Liver (tissue), 7 donors: ENCODE measurements at regions not wholly inside any gene's neighbourhood (a gene's known extent, or its start where the extent isn't known, plus 50 kb on each side); places are given as distances from the start of the nearest gene placed in this dataset.

ENCODE experiments used
- DNase-seq: peaks from one replicate; pipeline ENCODE4 v3.0.0-alpha.2; 2017; ENCODE audit warnings: low spot score
- H3K27ac ChIP-seq, 2 donors: one replicate each; pipeline ENCODE4 v1.7.0; 2013; ENCODE audit warnings: inconsistent platforms in 2 of 2, low read length in 2 of 2, control low read depth in 1 of 2, low read depth in 1 of 2, mild to moderate bottlenecking in 1 of 2
- H3K27me3 ChIP-seq, 4 donors: one replicate each; pipeline versions ENCODE4 v1.6.1 to v1.7.0; 2013; ENCODE audit warnings: low read length in 3 of 4, inconsistent platforms in 1 of 4, mild to moderate bottlenecking in 1 of 4, moderate library complexity in 1 of 4; ENCODE audit not compliant: control insufficient read depth in 4 of 4, insufficient read depth in 4 of 4
- H3K36me3 ChIP-seq, 4 donors: one replicate each; pipeline versions ENCODE4 v1.6.1 to v1.7.0; 2013; ENCODE audit warnings: low read length in 3 of 4, mild to moderate bottlenecking in 3 of 4, low read depth in 1 of 4, moderate library complexity in 1 of 4; ENCODE audit not compliant: control insufficient read depth in 4 of 4, insufficient read depth in 3 of 4
- H3K4me1 ChIP-seq, 4 donors: one replicate each; pipeline versions ENCODE4 v1.6.1 to v1.7.0; 2013; ENCODE audit warnings: low read length in 3 of 4, mild to moderate bottlenecking in 3 of 4, moderate library complexity in 1 of 4; ENCODE audit not compliant: control insufficient read depth in 4 of 4, insufficient read depth in 4 of 4
- H3K4me3 ChIP-seq, 3 donors: one replicate each; pipeline versions ENCODE4 v1.6.1 to v1.7.0; 2013; ENCODE audit warnings: low read length in 3 of 3, control low read depth in 1 of 3, low read depth in 1 of 3, mild to moderate bottlenecking in 1 of 3
- H3K9ac ChIP-seq, 2 donors: one replicate each; pipeline ENCODE4 v1.7.0; 2013; ENCODE audit warnings: low read length in 2 of 2, mild to moderate bottlenecking in 2 of 2, moderate library complexity in 2 of 2, control low read depth in 1 of 2, low read depth in 1 of 2
- H3K9me3 ChIP-seq, 4 donors: one replicate each; pipeline versions ENCODE4 v1.6.1 to v1.7.0; 2013; ENCODE audit warnings: low read length in 3 of 4; ENCODE audit not compliant: control insufficient read depth in 4 of 4
- FOXA1 ChIP-seq: IDR thresholded peaks from 2 replicates; pipeline ENCODE4 v1.6.1; 2016; ENCODE audit warnings: antibody characterized with exemption
- GABPA ChIP-seq, 2 donors: IDR thresholded peaks in 1 of 2; conservative IDR thresholded peaks in 1 of 2; 2 replicates each; pipeline ENCODE4 v1.6.1; 2016; ENCODE audit warnings: antibody characterized with exemption in 2 of 2, mild to moderate bottlenecking in 1 of 2, moderate library complexity in 1 of 2
- HNF4A ChIP-seq, 2 donors: conservative IDR thresholded peaks; 2 replicates each; pipeline ENCODE4 v1.6.1; 2016; ENCODE audit warnings: antibody characterized with exemption in 2 of 2, mild to moderate bottlenecking in 2 of 2
- HNF4G ChIP-seq: IDR thresholded peaks from 2 replicates; pipeline ENCODE4 v1.6.1; 2016; ENCODE audit warnings: antibody characterized with exemption
- JUND ChIP-seq, 2 donors: IDR thresholded peaks; 2 replicates each; pipeline ENCODE4 v1.6.1; 2016; ENCODE audit warnings: antibody characterized with exemption in 2 of 2
- NR2F2 ChIP-seq: IDR thresholded peaks from 2 replicates; pipeline ENCODE4 v1.6.1; 2016; ENCODE audit warnings: antibody characterized with exemption
- RXRA ChIP-seq, 2 donors: IDR thresholded peaks; 2 replicates each; pipeline ENCODE4 v1.6.1; 2017 to 2018; ENCODE audit warnings: antibody characterized with exemption in 2 of 2, mild to moderate bottlenecking in 1 of 2
- YY1 ChIP-seq: IDR thresholded peaks from 2 replicates; pipeline ENCODE4 v1.6.1; 2016; ENCODE audit warnings: antibody characterized with exemption, mild to moderate bottlenecking
- WGBS: extraction: QIAGEN DNeasy Blood & Tissue Kit; methylation state at CpG from one replicate; pipeline ENCODE4 v1.1.7; 2013; 5-methylcytosine and 5-hydroxymethylcytosine counted together
- TF ChIP-seq, protein P1 (sequence below): IDR thresholded peaks from 2 replicates; pipeline ENCODE4 v1.6.1; 2016; ENCODE audit warnings: antibody characterized with exemption
- TF ChIP-seq, protein P2 (sequence below): IDR thresholded peaks from 2 replicates; pipeline ENCODE4 v1.6.1; 2016; ENCODE audit warnings: antibody characterized with exemption, mild to moderate bottlenecking
- TF ChIP-seq, protein P3 (sequence below): IDR thresholded peaks from 2 replicates; pipeline ENCODE4 v1.6.1; 2016; ENCODE audit warnings: antibody characterized with exemption
- donor health status: healthy.
- donor health status: healthy.
- donor health status: healthy.
- donor health status: healthy.

DNA sequence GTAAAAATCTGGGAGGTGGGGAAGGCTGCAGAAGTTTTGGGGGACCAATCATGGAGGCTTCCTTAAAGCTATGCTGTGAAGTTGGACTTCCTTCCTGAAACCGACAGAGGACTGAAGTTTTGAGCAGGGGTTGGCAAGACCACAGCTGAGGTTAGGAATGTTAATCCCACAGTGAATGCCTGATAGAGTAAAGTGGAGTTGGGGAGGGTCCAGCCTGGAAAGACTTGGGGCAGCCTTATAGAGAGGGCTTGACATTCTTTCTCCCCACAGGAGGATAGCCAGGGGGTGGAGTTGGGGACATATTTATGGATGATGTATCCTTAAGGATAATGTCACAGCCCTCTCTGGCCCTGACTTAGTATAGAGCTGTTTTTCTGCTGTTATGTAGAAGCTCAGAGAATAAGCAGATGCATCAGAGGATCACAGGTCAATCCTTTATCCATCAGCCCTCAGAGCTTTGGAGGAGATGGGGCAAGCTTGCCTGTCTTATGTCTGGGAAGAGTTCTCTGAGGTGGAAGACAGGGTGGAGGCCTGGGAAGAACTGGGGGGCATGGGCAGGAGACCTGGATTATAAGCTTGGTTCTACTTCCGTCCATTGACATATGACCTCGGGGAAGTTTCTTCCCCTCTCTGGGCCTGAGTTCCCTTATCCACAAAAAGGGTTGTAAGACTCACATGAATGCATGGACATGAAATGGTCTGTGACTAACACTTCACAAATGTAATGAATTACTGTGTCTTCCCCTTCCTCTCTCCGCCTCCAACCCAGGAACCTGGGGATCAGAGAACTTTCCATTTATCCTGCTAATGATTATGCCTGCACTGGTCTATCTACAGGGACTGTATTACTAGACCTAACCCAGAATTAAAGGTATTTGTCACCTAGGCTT is 317.8 kb downstream of the MIAT start:
- no peak for DNase-seq
- 48% methylated on average over 4 of the region's 4 CpGs for WGBS
- TF ChIP-seq GABPA (IDR thresholded peaks at IDR 0.05 in 1 of 2, conservative IDR thresholded peaks at IDR 0.05 in 1 of 2) (no peak), FOXA1 (no peak), NR2F2 (peak; percentile 42)
- no peaks in the 10 kb centered on the region for H3K4me1 ChIP-seq
- no peak overlapping the region for H3K9ac ChIP-seq
- H3K27me3 ChIP-seq = peaks cover 0 to 8% (median 3%) of the 10 kb centered on the region in 4 donors
- no peaks in the 10 kb centered on the region for H3K36me3 ChIP-seq
- H3K9me3 ChIP-seq = no peaks in the 10 kb centered on the region
- no peak overlapping the region for H3K4me3 ChIP-seq
- H3K27ac ChIP-seq = no peak overlapping the region

DNA sequence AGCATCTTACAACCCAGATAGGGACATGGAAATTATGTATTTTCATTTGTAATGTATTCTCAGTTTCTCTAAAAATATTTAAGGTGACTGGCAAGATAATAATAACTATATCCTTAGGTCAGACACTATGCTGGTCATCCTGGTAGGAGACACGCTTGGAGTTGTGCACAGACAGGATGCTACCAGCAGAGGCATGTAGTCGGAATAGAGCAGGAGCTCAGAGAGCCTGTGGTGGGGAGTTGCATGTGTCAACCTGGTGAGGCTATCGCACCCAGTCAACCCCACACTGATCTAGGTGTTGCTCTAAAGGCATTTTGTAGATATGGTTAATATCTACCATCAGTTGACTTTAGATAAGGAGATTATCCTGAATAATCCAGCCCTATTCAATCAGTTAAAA is 318.5 kb downstream of the MIAT start:
- TF ChIP-seq, protein P1, sequence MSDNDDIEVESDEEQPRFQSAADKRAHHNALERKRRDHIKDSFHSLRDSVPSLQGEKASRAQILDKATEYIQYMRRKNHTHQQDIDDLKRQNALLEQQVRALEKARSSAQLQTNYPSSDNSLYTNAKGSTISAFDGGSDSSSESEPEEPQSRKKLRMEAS = no peak
- TF ChIP-seq FOXA1 (no peak), GABPA (IDR thresholded peaks at IDR 0.05 in 1 of 2, conservative IDR thresholded peaks at IDR 0.05 in 1 of 2) (no peak)
- H3K36me3 ChIP-seq = no peaks in the 10 kb centered on the region
- no peaks in the 10 kb centered on the region for H3K4me1 ChIP-seq
- 60% methylated on average over 3 of the region's 3 CpGs for WGBS
- no peak for DNase-seq
- H3K27me3 ChIP-seq = peaks cover 0 to 8% (median 3%) of the 10 kb centered on the region in 4 donors
- H3K4me3 ChIP-seq = no peak overlapping the region
- no peaks in the 10 kb centered on the region for H3K9me3 ChIP-seq
- no peak overlapping the region for H3K9ac ChIP-seq
- no peak overlapping the region for H3K27ac ChIP-seq

DNA sequence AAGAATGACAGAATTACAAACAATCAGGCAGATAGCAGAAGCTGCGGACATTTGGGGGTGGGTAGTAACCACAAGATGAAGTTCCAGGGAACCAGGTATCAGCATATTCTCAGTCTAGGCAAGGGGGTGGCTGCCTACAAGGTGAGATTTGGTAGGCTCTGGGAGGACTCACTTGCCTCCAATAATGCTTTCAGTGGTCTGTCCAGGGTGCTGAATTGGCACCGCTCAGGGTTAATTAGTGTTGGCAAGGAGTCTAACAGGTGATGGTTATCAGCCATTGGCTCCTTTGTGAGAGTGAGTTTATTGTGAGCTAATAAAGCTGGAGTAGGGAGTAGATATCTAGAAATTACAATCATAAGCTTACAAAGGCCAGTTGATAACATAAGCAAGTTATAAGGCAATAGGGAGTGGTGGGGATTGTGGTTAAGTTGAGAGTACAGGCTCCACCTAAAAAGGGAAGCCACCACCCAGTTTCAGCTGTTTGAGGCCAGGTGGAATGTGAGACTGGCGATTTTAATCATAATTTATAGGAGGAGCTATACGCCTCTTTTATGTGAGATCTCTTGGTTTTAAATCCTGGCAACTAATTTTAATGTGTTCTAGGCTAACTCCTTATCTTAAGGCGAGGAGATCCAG is 320.5 kb downstream of the MIAT start:
- 50% methylated on average over 5 of the region's 5 CpGs for WGBS
- no peak for DNase-seq
- Histone ChIP-seq H3K9ac (no peak overlapping the region), H3K27me3 (peaks cover 0 to 11% (median 2%) of the 10 kb centered on the region in 4 donors), H3K9me3 (no peaks in the 10 kb centered on the region), H3K4me1 (no peaks in the 10 kb centered on the region), H3K4me3 (no peak overlapping the region), H3K36me3 (no peaks in the 10 kb centered on the region), H3K27ac (no peak overlapping the region)
- TF ChIP-seq, protein P2, sequence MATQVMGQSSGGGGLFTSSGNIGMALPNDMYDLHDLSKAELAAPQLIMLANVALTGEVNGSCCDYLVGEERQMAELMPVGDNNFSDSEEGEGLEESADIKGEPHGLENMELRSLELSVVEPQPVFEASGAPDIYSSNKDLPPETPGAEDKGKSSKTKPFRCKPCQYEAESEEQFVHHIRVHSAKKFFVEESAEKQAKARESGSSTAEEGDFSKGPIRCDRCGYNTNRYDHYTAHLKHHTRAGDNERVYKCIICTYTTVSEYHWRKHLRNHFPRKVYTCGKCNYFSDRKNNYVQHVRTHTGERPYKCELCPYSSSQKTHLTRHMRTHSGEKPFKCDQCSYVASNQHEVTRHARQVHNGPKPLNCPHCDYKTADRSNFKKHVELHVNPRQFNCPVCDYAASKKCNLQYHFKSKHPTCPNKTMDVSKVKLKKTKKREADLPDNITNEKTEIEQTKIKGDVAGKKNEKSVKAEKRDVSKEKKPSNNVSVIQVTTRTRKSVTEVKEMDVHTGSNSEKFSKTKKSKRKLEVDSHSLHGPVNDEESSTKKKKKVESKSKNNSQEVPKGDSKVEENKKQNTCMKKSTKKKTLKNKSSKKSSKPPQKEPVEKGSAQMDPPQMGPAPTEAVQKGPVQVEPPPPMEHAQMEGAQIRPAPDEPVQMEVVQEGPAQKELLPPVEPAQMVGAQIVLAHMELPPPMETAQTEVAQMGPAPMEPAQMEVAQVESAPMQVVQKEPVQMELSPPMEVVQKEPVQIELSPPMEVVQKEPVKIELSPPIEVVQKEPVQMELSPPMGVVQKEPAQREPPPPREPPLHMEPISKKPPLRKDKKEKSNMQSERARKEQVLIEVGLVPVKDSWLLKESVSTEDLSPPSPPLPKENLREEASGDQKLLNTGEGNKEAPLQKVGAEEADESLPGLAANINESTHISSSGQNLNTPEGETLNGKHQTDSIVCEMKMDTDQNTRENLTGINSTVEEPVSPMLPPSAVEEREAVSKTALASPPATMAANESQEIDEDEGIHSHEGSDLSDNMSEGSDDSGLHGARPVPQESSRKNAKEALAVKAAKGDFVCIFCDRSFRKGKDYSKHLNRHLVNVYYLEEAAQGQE = peak; percentile 54
- TF ChIP-seq RXRA (IDR thresholded peaks at IDR 0.05) = no peak

DNA sequence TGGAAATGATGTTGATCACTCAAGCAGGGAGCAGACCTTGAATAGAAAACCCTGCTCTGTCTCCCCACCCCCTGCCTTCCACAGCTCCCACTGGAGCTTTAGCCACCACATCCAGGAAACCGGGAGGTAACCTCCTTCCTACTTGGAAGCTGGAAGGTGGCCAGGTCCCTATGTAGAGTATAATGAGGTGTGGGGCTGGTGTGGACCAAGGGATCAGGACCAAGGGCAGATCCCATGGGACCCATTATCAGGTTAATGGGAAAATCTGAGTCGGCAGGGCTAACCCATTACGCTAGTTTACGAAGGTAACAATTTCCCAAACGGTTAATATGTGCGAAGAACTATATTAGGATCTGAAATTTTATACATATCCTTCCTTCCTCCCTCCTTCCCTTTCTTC is 321.9 kb downstream of the MIAT start:
- no peaks in the 10 kb centered on the region for H3K9me3 ChIP-seq
- H3K9ac ChIP-seq = no peak overlapping the region
- H3K36me3 ChIP-seq = no peaks in the 10 kb centered on the region
- peaks cover 0 to 12% (median 3%) of the 10 kb centered on the region in 4 donors for H3K27me3 ChIP-seq
- no peak overlapping the region for H3K27ac ChIP-seq
- no peak overlapping the region for H3K4me3 ChIP-seq
- no peak for DNase-seq
- 37% methylated on average over 6 of the region's 6 CpGs for WGBS
- no peaks in the 10 kb centered on the region for H3K4me1 ChIP-seq
- TF ChIP-seq RXRA (IDR thresholded peaks at IDR 0.05) (no peak), NR2F2 (no peak), YY1 (no peak), HNF4A (conservative IDR thresholded peaks at IDR 0.05) (no peak), GABPA (IDR thresholded peaks at IDR 0.05 in 1 of 2, conservative IDR thresholded peaks at IDR 0.05 in 1 of 2) (no peak), HNF4G (no peak), JUND (IDR thresholded peaks at IDR 0.05) (no peak)
- TF ChIP-seq, protein P3, sequence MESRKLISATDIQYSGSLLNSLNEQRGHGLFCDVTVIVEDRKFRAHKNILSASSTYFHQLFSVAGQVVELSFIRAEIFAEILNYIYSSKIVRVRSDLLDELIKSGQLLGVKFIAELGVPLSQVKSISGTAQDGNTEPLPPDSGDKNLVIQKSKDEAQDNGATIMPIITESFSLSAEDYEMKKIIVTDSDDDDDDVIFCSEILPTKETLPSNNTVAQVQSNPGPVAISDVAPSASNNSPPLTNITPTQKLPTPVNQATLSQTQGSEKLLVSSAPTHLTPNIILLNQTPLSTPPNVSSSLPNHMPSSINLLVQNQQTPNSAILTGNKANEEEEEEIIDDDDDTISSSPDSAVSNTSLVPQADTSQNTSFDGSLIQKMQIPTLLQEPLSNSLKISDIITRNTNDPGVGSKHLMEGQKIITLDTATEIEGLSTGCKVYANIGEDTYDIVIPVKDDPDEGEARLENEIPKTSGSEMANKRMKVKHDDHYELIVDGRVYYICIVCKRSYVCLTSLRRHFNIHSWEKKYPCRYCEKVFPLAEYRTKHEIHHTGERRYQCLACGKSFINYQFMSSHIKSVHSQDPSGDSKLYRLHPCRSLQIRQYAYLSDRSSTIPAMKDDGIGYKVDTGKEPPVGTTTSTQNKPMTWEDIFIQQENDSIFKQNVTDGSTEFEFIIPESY = no peak
- TF ChIP-seq, protein P2 = no peak
